Endometrium (tissue), 2 donors: ENCODE measurements at regions not wholly inside any gene's neighbourhood (a gene's known extent, or its start where the extent isn't known, plus 50 kb on each side); places are given as distances from the start of the nearest gene placed in this dataset.
"Not testable (repeated sequence)": the region's sequence is repeated elsewhere in the genome, so short reads cannot be mapped to it uniquely, and the experiment has no call there.

Experiments
- FAIRE-seq: peaks from 2 replicates; lab custom pipeline; 2012; peaks lifted over from hg19 to GRCh38; lab: Jason Lieb, UNC
- donor health status: control.
- donor health status: control.

- FAIRE-seq: no peak
Measured at GRCh38 chr1:113185463-113186104, 112.6 kb downstream of the LRIG2 start.

GRCh38 chr1:113190078-113190477 lies 117.1 kb downstream of the LRIG2 start:
- FAIRE-seq: no peak

DNA sequence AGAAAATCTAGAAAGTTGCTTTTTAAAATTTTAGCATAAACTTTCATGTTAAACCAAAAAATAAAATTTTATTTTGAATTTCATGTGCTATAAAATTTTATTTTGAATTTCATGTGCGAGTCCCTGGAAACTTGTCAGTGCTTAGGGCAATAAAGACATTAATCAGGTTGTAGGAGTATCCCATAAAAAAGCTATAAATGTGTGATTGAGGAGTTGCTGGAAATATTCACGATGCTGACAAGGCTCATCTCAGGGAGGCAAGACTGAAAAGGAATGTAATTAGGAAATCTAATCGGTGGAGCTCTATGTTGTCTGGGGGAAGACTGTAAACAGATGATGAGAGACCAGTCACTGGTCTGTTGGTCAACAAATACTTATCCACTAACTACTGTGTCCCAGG lies 117.9 kb downstream of the LRIG2 start:
- peak; percentile 95 for FAIRE-seq

DNA sequence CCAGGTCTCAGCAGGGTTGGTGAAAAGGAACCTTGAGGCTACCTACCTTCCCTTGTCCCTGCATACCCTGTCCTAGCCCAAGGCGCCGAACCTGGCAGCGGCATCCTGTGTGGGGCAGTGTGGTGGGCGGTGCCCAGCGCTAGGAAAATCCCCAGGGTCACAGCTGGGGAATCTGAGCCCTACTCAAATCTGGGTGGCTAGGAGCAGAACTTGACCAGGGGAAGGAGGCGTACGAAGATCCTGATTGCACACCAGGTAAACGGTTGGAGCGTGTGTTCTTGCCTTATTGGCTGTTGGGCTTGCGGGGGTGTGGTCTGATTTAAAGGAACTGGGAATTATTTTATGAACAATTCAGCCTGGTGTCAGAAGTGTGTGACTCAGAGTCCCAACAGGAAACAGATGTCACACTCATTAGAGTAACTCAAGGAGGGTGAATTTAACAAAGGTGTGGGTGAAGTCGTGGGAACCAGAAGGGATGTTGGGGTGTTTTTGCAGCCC lies 118.6 kb downstream of the LRIG2 start:
- FAIRE-seq: no peak

GRCh38 chr1:113192242-113192641 lies 119.2 kb downstream of the LRIG2 start:
- FAIRE-seq: no peak

- FAIRE-seq: no peak
Measured at GRCh38 chr1:113192980-113193379, 120.0 kb downstream of the LRIG2 start.

- FAIRE-seq: no peak
Measured at GRCh38 chr1:113194846-113195830, 122.1 kb downstream of the LRIG2 start.

DNA sequence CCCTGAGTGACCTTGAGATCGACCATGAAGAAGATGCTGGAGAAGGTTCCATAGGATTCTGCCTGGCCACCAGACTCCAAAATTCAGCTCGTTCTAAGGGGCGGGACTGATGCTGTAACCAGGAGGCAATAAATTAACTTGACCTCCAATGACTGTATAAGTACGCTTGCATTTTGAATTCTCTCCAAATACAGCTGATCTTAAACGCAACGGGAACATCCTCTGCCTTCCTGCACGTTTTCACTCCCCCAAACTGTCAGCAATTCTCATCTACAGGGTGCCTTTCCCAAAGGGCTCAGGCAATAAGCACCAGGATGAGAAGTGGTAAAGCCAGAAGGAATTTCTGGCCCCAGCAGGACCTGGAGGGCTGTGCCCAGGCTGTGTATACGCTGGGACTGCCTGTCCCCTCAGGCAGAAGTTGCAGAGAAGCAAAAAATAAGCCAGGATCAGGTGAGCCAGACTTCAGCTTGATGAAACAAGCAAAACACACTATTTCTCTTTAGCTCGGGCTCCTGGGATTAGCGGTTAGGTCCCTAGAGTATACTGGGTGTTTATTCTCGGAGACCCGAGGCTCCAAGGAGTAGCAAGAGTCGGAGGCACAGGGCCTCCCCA lies 124.8 kb downstream of the LRIG2 start:
- FAIRE-seq: no peak

- FAIRE-seq: no peak
Measured at GRCh38 chr1:113198806-113199205, 125.8 kb downstream of the LRIG2 start.

DNA sequence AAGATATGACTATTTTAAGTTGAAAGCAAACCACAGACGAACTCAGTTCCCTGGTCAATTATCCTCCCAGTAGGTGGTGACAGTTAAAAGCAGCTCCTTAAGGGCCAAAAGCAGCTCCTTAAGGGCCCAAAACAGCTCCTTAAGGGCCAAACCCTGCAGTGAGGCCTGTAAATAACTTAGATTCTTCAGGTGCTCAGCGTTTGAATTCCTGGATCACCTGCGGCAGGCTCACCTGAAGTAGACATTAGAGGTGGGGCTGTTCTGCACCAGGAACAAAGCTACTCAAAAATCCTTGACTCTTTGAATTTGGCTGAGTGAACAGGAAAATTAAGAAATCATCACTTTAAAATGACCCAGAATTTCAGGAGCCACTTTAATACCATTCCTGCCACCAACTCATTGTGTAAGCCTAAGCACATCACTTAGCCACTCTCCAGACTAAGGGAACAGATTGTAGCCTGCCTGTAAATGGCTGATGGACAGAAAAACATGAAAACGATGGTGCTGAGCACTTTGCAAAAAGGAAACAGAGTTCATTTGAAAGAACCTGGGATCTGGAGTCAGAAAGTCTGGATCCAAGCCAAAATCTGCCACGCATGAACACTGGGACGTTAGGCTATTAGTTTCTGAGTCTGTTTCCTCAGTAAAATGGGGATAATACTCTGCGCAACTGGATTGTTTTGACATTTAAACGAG lies 126.9 kb downstream of the LRIG2 start:
- FAIRE-seq: peak; percentile 62

DNA sequence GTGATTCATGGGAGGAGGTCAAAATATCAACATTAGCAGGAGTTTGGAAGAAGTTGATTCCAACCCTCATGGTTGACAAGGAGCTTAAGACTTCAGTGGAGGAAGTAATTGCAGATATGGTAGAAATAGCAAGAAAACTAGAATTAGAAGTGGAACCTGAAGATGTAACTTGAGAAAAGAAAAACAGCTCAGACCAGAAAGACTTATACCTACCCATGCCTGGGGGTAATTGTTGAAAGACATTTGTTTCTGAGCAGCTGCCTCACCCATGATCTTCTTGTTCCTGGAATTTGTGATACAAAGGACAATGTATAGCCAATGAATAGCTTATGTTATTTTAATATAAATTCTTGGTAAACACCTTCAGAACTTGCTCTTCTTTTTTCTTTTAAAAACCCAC lies 128.6 kb downstream of the LRIG2 start:
- no peak for FAIRE-seq

GRCh38 chr1:113205980-113206766 lies 133.2 kb downstream of the LRIG2 start:
- FAIRE-seq: no peak

DNA sequence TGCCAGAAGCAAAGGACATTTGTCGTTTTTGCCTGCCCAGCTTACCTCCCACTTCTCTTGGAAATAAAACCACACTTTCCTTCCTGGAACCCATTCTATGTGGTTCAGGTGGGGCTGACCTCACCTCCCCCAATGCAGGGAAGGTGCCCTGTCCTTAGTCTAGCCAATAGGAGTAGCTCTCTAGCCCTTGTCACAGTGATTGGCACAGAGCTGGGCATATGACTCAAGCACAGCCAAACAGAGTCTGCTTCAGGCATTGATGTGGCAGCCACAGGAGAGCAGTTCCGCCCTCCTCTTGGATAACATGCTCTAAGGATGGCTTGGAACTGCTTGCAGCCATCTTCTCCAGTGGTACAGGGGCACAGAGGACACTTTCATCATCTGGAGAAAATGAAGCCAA lies 134.0 kb downstream of the LRIG2 start:
- no peak for FAIRE-seq

- no peak for FAIRE-seq
Measured at GRCh38 chr1:113207457-113207856, 134.5 kb downstream of the LRIG2 start.

GRCh38 chr1:113208425-113208824 lies 135.4 kb downstream of the LRIG2 start:
- not testable (repeated sequence) for FAIRE-seq

DNA sequence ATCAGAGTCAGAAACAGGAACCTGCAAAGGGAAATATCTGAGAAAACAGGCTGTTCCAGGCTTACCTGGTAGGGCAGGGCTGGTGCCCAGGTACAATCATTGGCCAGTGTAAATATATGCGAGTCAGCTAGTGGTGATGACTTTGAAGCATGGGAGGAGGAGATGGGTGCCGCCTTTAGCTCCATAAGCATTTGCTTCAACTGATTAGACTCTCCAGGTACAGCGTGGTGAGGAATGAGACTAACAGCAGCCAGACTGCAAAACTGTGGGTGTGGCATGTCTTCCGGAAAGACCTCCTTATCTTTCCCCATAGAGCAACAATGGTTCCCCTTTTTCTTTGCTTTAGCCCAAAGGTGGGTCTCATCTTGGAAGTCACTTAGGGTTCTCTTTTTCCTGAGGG lies 137.2 kb downstream of the LRIG2 start:
- FAIRE-seq: no peak

DNA sequence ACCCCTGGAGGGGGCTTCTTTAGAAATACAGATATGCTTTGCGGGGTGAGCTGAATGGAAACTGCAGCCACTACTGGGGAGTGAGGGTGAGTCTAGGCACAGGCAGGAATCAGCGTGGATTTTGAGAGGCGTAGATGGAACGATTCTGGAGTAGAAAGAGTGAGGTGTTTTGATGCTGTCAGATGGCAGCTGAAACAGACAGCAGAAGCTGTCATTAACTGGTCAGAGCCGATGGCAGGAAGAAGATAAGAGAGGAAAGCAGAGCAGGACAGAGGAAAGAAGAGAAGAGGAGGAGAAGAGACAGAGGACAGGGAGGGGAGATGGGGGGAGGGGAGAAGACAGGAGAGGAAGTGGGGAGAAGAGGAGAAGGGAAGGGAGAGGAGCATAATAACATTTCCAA lies 138.5 kb downstream of the LRIG2 start:
- no peak for FAIRE-seq

GRCh38 chr1:113215015-113215414 lies 142.0 kb downstream of the LRIG2 start:
- no peak for FAIRE-seq

GRCh38 chr1:113216664-113217063 lies 143.7 kb downstream of the LRIG2 start:
- FAIRE-seq: no peak

GRCh38 chr1:113217447-113218208 lies 144.6 kb downstream of the LRIG2 start:
- FAIRE-seq: no peak

DNA sequence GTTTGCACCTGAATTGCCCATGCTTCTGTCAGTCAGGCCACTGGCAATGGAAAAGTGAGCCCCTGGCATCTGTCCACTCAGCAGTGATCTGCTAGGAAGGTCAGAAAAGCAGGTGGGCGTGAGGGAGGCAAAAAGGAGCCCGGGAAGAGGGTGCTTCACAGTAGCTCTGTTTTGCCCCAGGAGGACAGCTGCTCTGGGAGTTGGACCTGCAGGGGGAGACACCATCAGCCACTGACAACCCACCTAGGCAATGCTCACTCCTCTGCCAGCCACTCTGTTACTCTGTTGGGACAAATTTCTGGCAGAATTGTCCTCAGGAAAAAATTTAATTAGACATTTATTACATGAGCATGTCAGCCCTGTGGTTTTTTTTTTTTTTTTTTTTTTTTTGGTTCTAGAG lies 146.4 kb downstream of the LRIG2 start:
- no peak for FAIRE-seq
